ENCODE measurements at regions not wholly inside any gene's neighbourhood (a gene's known extent, or its start where the extent isn't known, plus 50 kb on each side); places are given as distances from the start of the nearest gene placed in this dataset.

DNA sequence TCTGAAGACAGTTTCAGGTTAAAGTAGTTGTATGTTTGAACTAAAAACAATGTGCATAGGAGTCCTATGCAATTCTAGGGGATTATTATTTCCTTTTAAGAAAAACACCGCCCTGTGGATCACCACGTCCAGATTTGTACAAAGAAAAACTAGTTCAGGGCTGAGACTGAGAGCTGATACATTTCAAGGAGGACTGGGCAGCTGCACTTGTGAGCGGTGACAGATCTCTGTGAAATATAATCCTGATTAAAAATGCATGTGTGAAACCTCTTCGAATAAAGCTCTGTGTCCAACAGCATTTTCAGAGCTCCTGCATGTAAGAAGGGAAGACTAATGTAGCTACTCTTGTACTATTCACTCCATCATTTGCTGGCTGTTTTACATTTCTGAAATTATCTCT, 365.8 kb upstream of the PITX2 start:
- Histone ChIP-seq H3K4me3 (ENCODE audit: low read depth, low read length, poor library complexity, severe bottlenecking) (no peak overlapping the region), H3K4me1 (ENCODE audit: insufficient read depth, low read length, poor library complexity, severe bottlenecking) (no peaks in the 10 kb centered on the region), H3K9me3 (ENCODE audit: low read length) (no peaks in the 10 kb centered on the region), H2AFZ (ENCODE audit: low read length) (no peak overlapping the region), H3K36me3 (ENCODE audit: insufficient read depth, low read length) (no peaks in the 10 kb centered on the region), H4K20me1 (ENCODE audit: insufficient read depth, low read length) (no peaks in the 10 kb centered on the region), H3K27ac (ENCODE audit: low read depth, low read length, poor library complexity, severe bottlenecking) (no peak overlapping the region), H3K4me2 (ENCODE audit: low read length) (no peak overlapping the region), H3K79me2 (ENCODE audit: insufficient read depth, low read depth, low read length) (no peaks in the 10 kb centered on the region), H3K9me2 (ENCODE audit: insufficient read depth, low read length) (no peaks in the 10 kb centered on the region)
- ChIA-PET CTCF (ENCODE audit: unreplicated experiment) (no interaction called here), POLR2A (interaction anchor here (0.6 kb wide), 1 partner anchor 307 kb away, joined by 4 read pairs; no protein-coding TSS in a partner anchor)
- DNase-seq (ENCODE audit: low spot score) = no peak
- TF ChIP-seq, protein P1, sequence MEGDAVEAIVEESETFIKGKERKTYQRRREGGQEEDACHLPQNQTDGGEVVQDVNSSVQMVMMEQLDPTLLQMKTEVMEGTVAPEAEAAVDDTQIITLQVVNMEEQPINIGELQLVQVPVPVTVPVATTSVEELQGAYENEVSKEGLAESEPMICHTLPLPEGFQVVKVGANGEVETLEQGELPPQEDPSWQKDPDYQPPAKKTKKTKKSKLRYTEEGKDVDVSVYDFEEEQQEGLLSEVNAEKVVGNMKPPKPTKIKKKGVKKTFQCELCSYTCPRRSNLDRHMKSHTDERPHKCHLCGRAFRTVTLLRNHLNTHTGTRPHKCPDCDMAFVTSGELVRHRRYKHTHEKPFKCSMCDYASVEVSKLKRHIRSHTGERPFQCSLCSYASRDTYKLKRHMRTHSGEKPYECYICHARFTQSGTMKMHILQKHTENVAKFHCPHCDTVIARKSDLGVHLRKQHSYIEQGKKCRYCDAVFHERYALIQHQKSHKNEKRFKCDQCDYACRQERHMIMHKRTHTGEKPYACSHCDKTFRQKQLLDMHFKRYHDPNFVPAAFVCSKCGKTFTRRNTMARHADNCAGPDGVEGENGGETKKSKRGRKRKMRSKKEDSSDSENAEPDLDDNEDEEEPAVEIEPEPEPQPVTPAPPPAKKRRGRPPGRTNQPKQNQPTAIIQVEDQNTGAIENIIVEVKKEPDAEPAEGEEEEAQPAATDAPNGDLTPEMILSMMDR (conservative IDR thresholded peaks at IDR 0.05; ENCODE audit: low read length) = no peak
- no peak for TF ChIP-seq EZH2phosphoT487 (IDR thresholded peaks at IDR 0.05; ENCODE audit: borderline replicate concordance, low read depth, low read length)
- intact Hi-C loops (cut with micrococcal nuclease; ENCODE audit: unreplicated experiment) = no loop called here
- BruUV-seq (replicated peaks) = no TSS peak

DNA sequence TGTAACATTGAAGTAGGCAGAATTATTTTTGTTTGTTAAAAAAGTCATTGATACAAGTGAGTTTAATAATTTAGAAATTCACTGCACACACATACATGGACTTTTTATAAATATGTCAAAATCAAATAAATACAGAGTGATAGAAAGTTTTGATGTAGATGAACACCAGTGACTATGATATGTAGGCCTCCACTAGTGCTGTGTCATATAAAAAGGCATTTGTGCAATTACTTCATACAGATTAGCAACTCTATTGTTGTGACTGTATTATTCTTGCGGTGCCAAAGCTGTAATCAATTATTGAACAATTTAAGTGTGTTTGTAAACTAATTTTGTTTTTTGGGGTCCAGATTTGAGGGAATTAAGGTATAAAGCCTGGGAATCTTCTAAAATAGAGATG, 366.2 kb upstream of the PITX2 start:
- Histone ChIP-seq H3K36me3 (ENCODE audit: insufficient read depth, low read length) (no peaks in the 10 kb centered on the region), H3K9me2 (ENCODE audit: insufficient read depth, low read length) (no peaks in the 10 kb centered on the region), H3K4me1 (ENCODE audit: insufficient read depth, low read length, poor library complexity, severe bottlenecking) (no peaks in the 10 kb centered on the region), H3K4me2 (ENCODE audit: low read length) (no peak overlapping the region), H3K27ac (ENCODE audit: low read depth, low read length, poor library complexity, severe bottlenecking) (no peak overlapping the region), H3K4me3 (ENCODE audit: low read depth, low read length, poor library complexity, severe bottlenecking) (no peak overlapping the region), H3K79me2 (ENCODE audit: insufficient read depth, low read depth, low read length) (no peaks in the 10 kb centered on the region), H4K20me1 (ENCODE audit: insufficient read depth, low read length) (no peaks in the 10 kb centered on the region), H2AFZ (ENCODE audit: low read length) (no peak overlapping the region), H3K9me3 (ENCODE audit: low read length) (no peaks in the 10 kb centered on the region)
- intact Hi-C loops (cut with micrococcal nuclease; ENCODE audit: unreplicated experiment) = no loop called here
- TF ChIP-seq, protein P1 (conservative IDR thresholded peaks at IDR 0.05; ENCODE audit: low read length) = no peak
- TF ChIP-seq EZH2phosphoT487 (IDR thresholded peaks at IDR 0.05; ENCODE audit: borderline replicate concordance, low read depth, low read length) = no peak
- no TSS peak for BruUV-seq (replicated peaks)
- POLR2A ChIA-PET = interaction anchor here (0.6 kb wide), 1 partner anchor 307 kb away, joined by 4 read pairs; no protein-coding TSS in a partner anchor
- DNase-seq (ENCODE audit: low spot score) = no peak
- CTCF ChIA-PET (ENCODE audit: unreplicated experiment) = no interaction called here

DNA sequence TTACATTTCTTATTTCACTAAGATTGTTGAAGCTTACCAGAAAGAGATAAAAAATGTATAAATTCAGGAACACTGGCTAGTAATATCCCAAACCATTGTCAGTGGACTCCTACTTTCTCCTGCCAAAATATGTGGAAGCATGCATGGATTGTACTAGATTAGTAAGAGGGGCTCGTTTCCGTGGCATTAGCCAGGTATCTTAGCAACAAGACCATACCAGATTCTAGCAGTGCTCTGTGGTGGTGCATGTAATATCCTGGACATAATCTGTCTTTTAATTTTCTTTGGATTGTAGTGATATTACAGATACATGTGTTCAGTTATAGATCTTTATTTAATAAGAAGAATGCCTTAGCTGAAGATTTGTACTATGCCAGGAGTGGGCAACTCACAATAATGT, 371.9 kb upstream of the PITX2 start:
- no peak for DNase-seq (ENCODE audit: low spot score)
- H3K79me2 ChIP-seq (ENCODE audit: insufficient read depth, low read depth, low read length) = no peaks in the 10 kb centered on the region
- H3K4me3 ChIP-seq (ENCODE audit: low read depth, low read length, poor library complexity, severe bottlenecking) = no peak overlapping the region
- ChIA-PET POLR2A (interaction anchor here (1.2 kb wide), 1 partner anchor 10 kb away, joined by 3 read pairs; no protein-coding TSS in a partner anchor), CTCF (ENCODE audit: unreplicated experiment) (no interaction called here)
- H3K9me2 ChIP-seq (ENCODE audit: insufficient read depth, low read length) = no peaks in the 10 kb centered on the region
- no peak overlapping the region for H3K27ac ChIP-seq (ENCODE audit: low read depth, low read length, poor library complexity, severe bottlenecking)
- TF ChIP-seq, protein P1 (conservative IDR thresholded peaks at IDR 0.05; ENCODE audit: low read length) = no peak
- TF ChIP-seq EZH2phosphoT487 (IDR thresholded peaks at IDR 0.05; ENCODE audit: borderline replicate concordance, low read depth, low read length) = no peak
- H3K9me3 ChIP-seq (ENCODE audit: low read length) = no peaks in the 10 kb centered on the region
- H4K20me1 ChIP-seq (ENCODE audit: insufficient read depth, low read length) = no peaks in the 10 kb centered on the region
- intact Hi-C loops (cut with micrococcal nuclease; ENCODE audit: unreplicated experiment) = no loop called here
- no peaks in the 10 kb centered on the region for H3K36me3 ChIP-seq (ENCODE audit: insufficient read depth, low read length)
- no peak overlapping the region for H2AFZ ChIP-seq (ENCODE audit: low read length)
- no TSS peak for BruUV-seq (replicated peaks)
- no peaks in the 10 kb centered on the region for H3K4me1 ChIP-seq (ENCODE audit: insufficient read depth, low read length, poor library complexity, severe bottlenecking)
- H3K4me2 ChIP-seq (ENCODE audit: low read length) = no peak overlapping the region

Data from OCI-LY7 (cell line).